CD14-positive monocyte (primary cell): ENCODE measurements at regions not wholly inside any gene's neighbourhood (a gene's known extent, or its start where the extent isn't known, plus 50 kb on each side); places are given as distances from the start of the nearest gene placed in this dataset.

ENCODE experiments used
- DNase-seq, 3 donors: peaks; one replicate each; pipeline ENCODE4 v3.0.0-alpha.2; 2011 to 2022
- H2AFZ ChIP-seq: 2 replicates; pipeline ENCODE4 v1.6.0; 2012; ENCODE audit warnings: mild to moderate bottlenecking, low read depth, low read length, inconsistent platforms; ENCODE audit not compliant: insufficient read depth, poor library complexity, severe bottlenecking
- H3K27ac ChIP-seq, 2 donors: 1 replicate in 1 of 2; 2 replicates in 1 of 2; pipeline ENCODE4 v1.5.1; 2012 to 2013; ENCODE audit warnings: low read length in 2 of 2, control low read depth in 1 of 2, inconsistent platforms in 1 of 2, low read depth in 1 of 2, mild to moderate bottlenecking in 1 of 2
- H3K27me3 ChIP-seq, 2 donors: one replicate each; pipeline versions ENCODE4 v1.6.0 to v1.6.1; 2011 to 2013; ENCODE audit warnings: low read length in 2 of 2; ENCODE audit not compliant: control insufficient read depth in 2 of 2, insufficient read depth in 2 of 2
- H3K36me3 ChIP-seq, 2 donors: replicated peaks in 1 of 2; 1 replicate in 1 of 2; 2 replicates in 1 of 2; pipeline versions ENCODE4 v1.5.1 to v1.6.1; 2012 to 2013; ENCODE audit warnings: low read length in 2 of 2, control low read depth in 1 of 2, inconsistent platforms in 1 of 2, mild to moderate bottlenecking in 1 of 2; ENCODE audit not compliant: insufficient read depth in 2 of 2, control insufficient read depth in 1 of 2
- H3K4me1 ChIP-seq, 2 donors: 1 replicate in 1 of 2; 2 replicates in 1 of 2; pipeline versions ENCODE4 v1.5.1 to v1.6.1; 2012 to 2013; ENCODE audit warnings: low read length in 2 of 2, control low read depth in 1 of 2, inconsistent platforms in 1 of 2, mild to moderate bottlenecking in 1 of 2, moderate library complexity in 1 of 2; ENCODE audit not compliant: insufficient read depth in 2 of 2, control insufficient read depth in 1 of 2
- H3K4me2 ChIP-seq: replicated peaks from 2 replicates; pipeline ENCODE3; 2012; ENCODE audit warnings: low read length, moderate library complexity, mild to moderate bottlenecking; ENCODE audit not compliant: poor library complexity, severe bottlenecking; ENCODE audit errors: extremely low read depth
- H3K4me3 ChIP-seq, 3 experiments: fragments of 200-600 bp in 1 of 3; sonication (generic) in 1 of 3; replicated peaks in 1 of 3; 1 replicate in 2 of 3; 2 replicates in 1 of 3; pipeline ENCODE4 v1.5.1; 2011 to 2013; ENCODE audit warnings: low read length in 3 of 3, mild to moderate bottlenecking in 3 of 3, control low read depth in 2 of 3, low read depth in 2 of 3, inconsistent platforms in 1 of 3, moderate library complexity in 1 of 3
- H3K79me2 ChIP-seq: 2 replicates; pipeline ENCODE4 v1.6.0; 2012; ENCODE audit warnings: mild to moderate bottlenecking, control low read depth, inconsistent platforms, low read length, moderate library complexity; ENCODE audit not compliant: insufficient read depth
- H3K9ac ChIP-seq: 2 replicates; pipeline ENCODE4 v1.6.0; 2017; ENCODE audit warnings: low read length, mild to moderate bottlenecking; ENCODE audit not compliant: insufficient read depth, poor library complexity, severe bottlenecking
- H3K9me3 ChIP-seq, 2 donors: replicated peaks in 1 of 2; 1 replicate in 1 of 2; 2 replicates in 1 of 2; pipeline versions ENCODE4 v1.5.1 to v1.6.1; 2012 to 2013; ENCODE audit warnings: low read length in 2 of 2, control low read depth in 1 of 2; ENCODE audit not compliant: control insufficient read depth in 1 of 2, insufficient read depth in 1 of 2
- H4K20me1 ChIP-seq: 2 replicates; pipeline ENCODE4 v1.6.0; 2012; ENCODE audit warnings: mild to moderate bottlenecking, low read length, control low read depth, moderate library complexity; ENCODE audit not compliant: insufficient read depth
- H3K27ac Mint-ChIP-seq, 7 donors: one replicate each; pipeline ENCODE4 v1.8.0; 2020; ENCODE audit warnings: mild to moderate bottlenecking in 7 of 7, mixed read lengths in 7 of 7, moderate library complexity in 6 of 7, inconsistent platforms in 2 of 7
- H3K27me3 Mint-ChIP-seq, 3 donors: one replicate each; pipeline ENCODE4 v1.8.0; 2021 to 2022; ENCODE audit warnings: low read depth in 3 of 3, mild to moderate bottlenecking in 3 of 3, mixed read lengths in 3 of 3, moderate library complexity in 3 of 3, inconsistent platforms in 1 of 3
- H3K36me3 Mint-ChIP-seq, 2 donors: one replicate each; pipeline ENCODE4 v1.8.0; 2020; ENCODE audit warnings: mixed read lengths in 2 of 2, inconsistent platforms in 1 of 2, mild to moderate bottlenecking in 1 of 2
- H3K4me1 Mint-ChIP-seq: one replicate; pipeline ENCODE4 v1.8.0; 2020; ENCODE audit warnings: mild to moderate bottlenecking, mixed read lengths
- H3K4me3 Mint-ChIP-seq, 2 donors: one replicate each; pipeline ENCODE4 v1.8.0; 2020; ENCODE audit warnings: mild to moderate bottlenecking in 2 of 2, mixed read lengths in 2 of 2, moderate library complexity in 1 of 2
- H3K9me3 Mint-ChIP-seq, 7 donors: one replicate each; pipeline ENCODE4 v1.8.0; 2020 to 2022; ENCODE audit warnings: mixed read lengths in 7 of 7, mild to moderate bottlenecking in 6 of 7, moderate library complexity in 6 of 7, inconsistent platforms in 2 of 7
- CTCF ChIP-seq: fragments of 200-600 bp; IDR thresholded peaks from one replicate; pipeline ENCODE4 v1.8.0; 2022; ENCODE audit warnings: antibody characterized with exemption, mild to moderate bottlenecking
- WGBS: methylation state at CpG from one replicate; pipeline ENCODE4 v1.1.5; 2013; ENCODE audit warnings: missing lambda C conversion rate; ENCODE audit not compliant: insufficient coverage; 5-methylcytosine and 5-hydroxymethylcytosine counted together
- intact Hi-C, 2 donors: fragments of 100-400 bp; cut with micrococcal nuclease; formaldehyde crosslinking; loops; one replicate each; pipeline versions ENCODE4 v1.15.0 to v1.15.1; 2023

GRCh38 chr4:148975464-148975863 lies 533.2 kb upstream of the NR3C2 start:
- Mint-ChIP-seq H3K4me3 (no peak overlapping the region), H3K9me3 (peaks cover 0 to 13% (median 3%) of the 10 kb centered on the region in 7 donors), H3K27me3 (peaks cover 0 to 2% (median 2%) of the 10 kb centered on the region in 3 donors), H3K4me1 (no peaks in the 10 kb centered on the region), H3K36me3 (no peaks in the 10 kb centered on the region), H3K27ac (no peak overlapping the region)
- no peak for DNase-seq
- no peak for TF ChIP-seq CTCF
- Histone ChIP-seq H2AFZ (no peak overlapping the region), H3K36me3 (no peaks in the 10 kb centered on the region), H3K9me3 (peaks cover 0 to 6% of the 10 kb centered on the region in 2 donors), H4K20me1 (no peaks in the 10 kb centered on the region), H3K27me3 (no peaks in the 10 kb centered on the region), H3K4me3 (no peak overlapping the region), H3K4me2 (no peak overlapping the region), H3K4me1 (no peaks in the 10 kb centered on the region), H3K79me2 (no peaks in the 10 kb centered on the region), H3K27ac (no peak overlapping the region), H3K9ac (no peak overlapping the region)
- intact Hi-C loops: no loop called here
- WGBS: no CpG with 5 or more reads among the region's 1 CpG

GRCh38 chr4:148965080-148965479 lies 522.9 kb upstream of the NR3C2 start:
- peaks cover 0 to 5% (median 2%) of the 10 kb centered on the region in 7 donors for H3K9me3 Mint-ChIP-seq

More at GRCh38 chr4:148965080-148965479, 522.9 kb upstream of the NR3C2 start:
- Histone ChIP-seq H3K27ac (no peak overlapping the region), H3K27me3 (no peaks in the 10 kb centered on the region), H3K4me2 (no peak overlapping the region), H3K4me1 (no peaks in the 10 kb centered on the region), H3K4me3 (no peak overlapping the region), H3K79me2 (no peaks in the 10 kb centered on the region), H3K36me3 (no peaks in the 10 kb centered on the region), H3K9me3 (peaks cover 0 to 4% of the 10 kb centered on the region in 2 donors), H4K20me1 (no peaks in the 10 kb centered on the region), H2AFZ (no peak overlapping the region), H3K9ac (no peak overlapping the region)
- Mint-ChIP-seq H3K4me1 (no peaks in the 10 kb centered on the region), H3K4me3 (no peak overlapping the region), H3K27ac (no peak overlapping the region), H3K36me3 (no peaks in the 10 kb centered on the region), H3K27me3 (no peaks in the 10 kb centered on the region)
- intact Hi-C loops: no loop called here
- no peak for TF ChIP-seq CTCF
- DNase-seq: no peak
- WGBS: no CpG with 5 or more reads among the region's 2 CpGs
